ENCODE measurements at regions not wholly inside any gene's neighbourhood (a gene's known extent, or its start where the extent isn't known, plus 50 kb on each side); places are given as distances from the start of the nearest gene placed in this dataset.

- Histone ChIP-seq H3K9ac (no peak overlapping the region), H3F3A (replicated peaks; ENCODE audit: insufficient read depth) (no peaks in the 10 kb centered on the region), H3K79me2 (ENCODE audit: insufficient read depth) (no peaks in the 10 kb centered on the region), H3K4me2 (no peak overlapping the region), H4K20me1 (ENCODE audit: insufficient read depth) (no peaks in the 10 kb centered on the region), H3K4me3 (ENCODE audit: low read depth in 2 of 2, low read length in 1 of 2) (no peak overlapping the region), H2AFZ (ENCODE audit: low read depth) (no peak overlapping the region), H3K36me3 (replicated peaks in 1 of 2; ENCODE audit: control insufficient read depth in 1 of 2, insufficient read depth in 2 of 2, low read length in 1 of 2) (no peaks in the 10 kb centered on the region), H3K27ac (ENCODE audit: low read depth in 2 of 2, low read length in 1 of 2) (no peak overlapping the region), H3K9me3 (no peaks in the 10 kb centered on the region), H3K27me3 (ENCODE audit: insufficient read depth) (no peaks in the 10 kb centered on the region), H3K4me1 (ENCODE audit: control insufficient read depth in 1 of 2, insufficient read depth in 2 of 2, low read depth in 1 of 2, low read length in 1 of 2) (peaks cover 0 to 3% of the 10 kb centered on the region in 2 experiments; a peak in 1 of 4 replicates), H3K9me2 (no peaks in the 10 kb centered on the region; the same call in 1 of the 2 replicates)
- ChIA-PET CTCF (no interaction called here), POLR2A (no interaction called here)
- TF ChIP-seq RFX5 (IDR thresholded peaks at IDR 0.05; ENCODE audit: low read length) (no peak), USF2 (IDR thresholded peaks at IDR 0.05; ENCODE audit: borderline replicate concordance, low read depth, low read length) (no peak), PBX3 (IDR thresholded peaks at IDR 0.05) (no peak), FOXJ3 (CRISPR knock-in tag; IDR thresholded peaks at IDR 0.05) (no peak), ZBTB33 (IDR thresholded peaks at IDR 0.05; ENCODE audit: borderline replicate concordance, low read depth) (no peak), USF1 (IDR thresholded peaks at IDR 0.05; ENCODE audit: borderline replicate concordance, low read depth) (no peak), TAF1 (IDR thresholded peaks at IDR 0.05; ENCODE audit: borderline replicate concordance, low read depth, low read length) (no peak), RAD21 (IDR thresholded peaks at IDR 0.05; ENCODE audit: low read length) (no peak), REST (IDR thresholded peaks at IDR 0.05; ENCODE audit: low read depth, low read length) (no peak), GATA2 (CRISPR knock-in tag; IDR thresholded peaks at IDR 0.05) (no peak)
- WGBS (ENCODE audit: low lambda C conversion rate) = 85% methylated on average over 6 of the region's 6 CpGs
- no peak for DNase-seq
Measured at GRCh38 chr2:217067787-217068186, 207.9 kb upstream of the TNP1 start.
